NCI-H2196 treated with DMSO at 0.1 percent for 48 hours (cell line): ENCODE measurements at regions not wholly inside any gene's neighbourhood (a gene's known extent, or its start where the extent isn't known, plus 50 kb on each side); places are given as distances from the start of the nearest gene placed in this dataset.

Experiments
- DNase-seq: peaks from one replicate; lab custom pipeline; 2025; ENCODE audit not compliant: unreplicated experiment; lab: John Stamatoyannopoulos, UW

GRCh38 chr20:40457404-40457803 lies 231.6 kb downstream of the MAFB start:
- no peak for DNase-seq

GRCh38 chr20:40452758-40453157 lies 236.3 kb downstream of the MAFB start:
- DNase-seq: no peak

DNA sequence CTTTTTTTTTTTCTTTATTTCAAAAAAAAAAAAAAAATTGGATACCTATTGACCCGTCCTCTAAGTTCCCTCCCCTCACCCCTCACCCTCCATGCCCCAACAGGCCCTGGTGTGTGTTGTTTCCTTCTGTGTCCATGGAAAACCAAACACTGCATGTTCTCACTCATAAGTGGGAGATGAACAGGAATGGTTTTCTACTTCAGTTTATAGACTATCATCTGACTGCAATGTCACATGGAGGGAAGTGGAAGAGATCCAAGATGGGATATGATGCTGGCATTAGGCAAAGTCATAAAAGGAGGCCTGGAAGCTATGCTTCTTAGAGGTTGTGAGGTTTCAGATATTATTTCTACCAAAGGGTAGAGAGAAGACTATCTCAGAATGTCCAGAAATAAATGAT lies 237.5 kb downstream of the MAFB start:
- no peak for DNase-seq

GRCh38 chr20:40449974-40450616 lies 238.9 kb downstream of the MAFB start:
- DNase-seq: no peak

- DNase-seq: no peak
These were observed 239.8 kb downstream of the MAFB start for GRCh38 chr20:40449144-40449690.

GRCh38 chr20:40446888-40447287 lies 242.1 kb downstream of the MAFB start:
- no peak for DNase-seq

DNA sequence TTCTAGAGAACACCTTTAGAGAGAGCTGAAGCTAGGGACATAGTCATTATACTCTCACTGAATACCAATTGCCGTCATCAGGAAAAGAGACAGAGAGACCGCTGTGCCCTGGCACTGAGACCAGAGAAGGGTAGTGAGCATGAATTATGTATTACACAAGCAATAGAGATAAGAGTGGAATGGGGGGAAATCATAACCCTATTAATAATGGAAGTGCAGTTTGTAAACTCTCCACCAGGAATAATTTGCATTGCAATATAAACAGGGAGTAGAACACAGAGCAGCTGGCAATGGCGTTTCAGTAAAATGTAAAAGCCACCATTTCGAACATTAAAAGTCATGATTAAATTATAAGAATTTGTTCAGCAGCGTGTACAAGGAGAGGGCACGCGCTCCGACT lies 244.5 kb downstream of the MAFB start:
- no peak for DNase-seq

- DNase-seq: no peak
These were observed 245.3 kb downstream of the MAFB start for GRCh38 chr20:40443753-40444152.

DNA sequence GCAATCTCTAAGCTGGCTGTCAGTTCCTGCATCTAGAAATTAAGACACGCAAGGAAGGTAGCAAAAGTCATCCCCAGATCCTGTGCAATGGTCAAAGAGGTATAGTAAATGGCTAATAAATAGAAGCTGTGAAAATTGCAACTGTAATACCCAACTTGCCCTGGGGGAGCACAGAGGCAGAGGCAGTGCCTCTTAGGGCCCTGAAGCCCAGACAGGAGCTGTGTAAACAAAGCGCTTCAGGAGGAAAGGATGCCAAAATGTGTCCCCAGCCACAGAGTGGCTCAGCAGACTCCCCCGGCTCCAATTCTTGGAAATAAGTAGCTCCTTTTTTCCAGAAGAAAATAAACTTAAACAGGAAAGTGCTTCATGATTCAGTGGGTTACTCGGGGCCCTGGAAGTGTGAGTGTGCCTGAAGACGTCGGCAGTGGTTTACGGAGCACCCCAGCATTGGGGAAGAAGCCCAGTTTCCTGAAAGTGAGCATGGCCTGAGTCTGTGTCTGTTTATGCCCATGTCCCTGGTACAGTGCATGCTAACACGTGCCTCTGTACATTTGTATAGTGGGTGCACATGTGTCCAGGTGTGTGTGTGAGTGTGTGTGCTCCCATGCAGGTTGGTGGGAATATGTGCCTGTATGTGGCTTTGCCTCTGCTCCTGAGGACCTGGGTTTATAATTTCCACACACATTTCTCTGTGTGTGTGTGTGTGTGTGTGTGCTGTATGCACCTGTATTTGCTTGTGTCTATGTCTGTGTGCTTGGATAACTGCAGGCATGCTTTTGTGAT lies 246.7 kb downstream of the MAFB start:
- no peak for DNase-seq

GRCh38 chr20:40441771-40442170 lies 247.3 kb downstream of the MAFB start:
- no peak for DNase-seq

GRCh38 chr20:40438161-40438830 lies 250.7 kb downstream of the MAFB start:
- no peak for DNase-seq

- no peak for DNase-seq
These were observed 253.0 kb downstream of the MAFB start for GRCh38 chr20:40436011-40436410.

- DNase-seq: no peak
These were observed 253.7 kb downstream of the MAFB start for GRCh38 chr20:40435146-40435895.

DNA sequence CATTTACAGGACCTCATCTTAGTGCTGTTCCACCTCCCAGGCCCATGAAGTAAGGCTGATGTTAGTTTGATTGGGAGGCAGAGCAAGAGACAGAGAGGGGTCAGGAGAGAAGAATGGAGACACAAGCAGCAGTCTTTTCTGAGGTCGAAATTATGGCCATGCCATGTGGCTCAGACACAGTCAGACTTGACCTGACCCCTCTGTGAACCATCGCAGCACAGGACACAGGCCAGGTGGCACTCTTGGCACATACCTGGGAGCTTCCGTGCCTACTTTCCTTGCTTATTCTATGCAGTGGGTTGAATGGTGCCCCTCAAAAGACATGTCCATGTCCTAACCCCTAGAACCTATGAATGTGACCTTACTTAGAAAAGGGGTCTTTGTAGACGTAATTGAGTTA lies 254.9 kb downstream of the MAFB start:
- no peak for DNase-seq

DNA sequence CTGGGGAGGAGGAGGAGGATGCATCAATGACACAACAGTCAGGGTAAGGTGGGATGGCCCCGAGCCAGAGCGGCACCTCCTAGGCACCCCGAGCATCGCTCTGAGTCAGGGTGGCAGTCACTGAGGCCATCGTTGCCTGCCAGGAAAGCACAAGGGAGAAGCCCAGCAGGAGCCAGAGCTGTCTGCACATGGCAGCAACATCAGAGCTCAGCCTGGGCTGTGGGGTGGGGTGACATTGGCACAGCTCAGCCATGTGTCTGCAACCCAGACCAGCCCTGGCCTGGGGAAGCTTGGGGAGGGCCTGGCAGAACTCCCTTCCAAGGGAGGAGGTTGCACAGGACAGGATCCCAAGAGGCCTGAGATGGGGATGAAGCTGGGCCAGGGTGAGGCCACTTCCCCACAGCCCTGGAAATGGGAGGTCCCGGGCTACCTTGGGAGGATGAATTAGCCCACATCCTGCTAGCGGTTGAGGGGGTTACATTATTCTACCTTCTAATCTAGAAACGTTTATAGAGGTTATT lies 255.6 kb downstream of the MAFB start:
- DNase-seq: no peak

- no peak for DNase-seq
These were observed 257.4 kb downstream of the MAFB start for GRCh38 chr20:40431611-40432010.

GRCh38 chr20:40431112-40431511 lies 257.9 kb downstream of the MAFB start:
- no peak for DNase-seq

DNA sequence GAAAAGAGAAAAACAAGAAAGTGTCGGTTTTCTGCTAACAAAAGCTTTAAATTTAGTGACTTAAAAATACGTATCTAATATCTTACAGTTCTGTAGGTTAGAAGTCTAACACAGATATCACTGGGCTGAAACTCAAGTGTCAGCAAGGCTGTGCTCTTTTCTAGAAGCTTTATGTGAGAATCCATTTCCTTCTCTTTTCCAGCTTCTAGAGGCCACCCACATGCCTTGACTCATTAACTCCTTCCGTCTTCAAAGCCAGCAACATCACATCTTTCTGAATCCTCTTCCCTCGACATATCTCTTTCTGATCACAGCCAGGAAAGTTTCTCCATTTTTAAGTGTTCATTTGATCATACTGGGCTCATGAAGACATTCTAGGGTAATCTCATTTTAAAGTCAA lies 262.0 kb downstream of the MAFB start:
- DNase-seq: no peak

- no peak for DNase-seq
These were observed 264.3 kb downstream of the MAFB start for GRCh38 chr20:40424695-40425094.

DNA sequence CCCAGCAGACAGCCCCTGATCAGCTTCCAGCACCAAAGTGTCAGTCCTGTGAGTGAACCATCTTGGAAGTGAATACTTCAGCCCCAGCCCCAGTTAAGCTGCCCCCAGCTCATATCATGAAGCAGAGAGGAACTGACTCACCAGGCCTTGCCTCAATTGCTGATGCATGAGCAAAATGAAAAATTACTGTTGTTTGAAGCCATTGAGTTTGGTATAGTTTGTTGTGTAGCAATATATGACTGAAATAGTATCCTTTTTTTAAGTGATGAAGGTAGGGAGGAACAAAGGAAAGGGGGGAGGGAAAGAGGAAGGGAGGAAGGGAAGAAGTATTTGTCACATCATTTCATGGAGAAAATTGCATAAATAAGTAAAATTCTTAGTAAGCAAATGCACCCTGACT lies 266.4 kb downstream of the MAFB start:
- no peak for DNase-seq

GRCh38 chr20:40416274-40416673 lies 272.8 kb downstream of the MAFB start:
- DNase-seq: no peak
